ENCODE measurements at regions not wholly inside any gene's neighbourhood (a gene's known extent, or its start where the extent isn't known, plus 50 kb on each side); places are given as distances from the start of the nearest gene placed in this dataset.
"Not testable (repeated sequence)": the region's sequence is repeated elsewhere in the genome, so short reads cannot be mapped to it uniquely, and the experiment has no call there.

DNA sequence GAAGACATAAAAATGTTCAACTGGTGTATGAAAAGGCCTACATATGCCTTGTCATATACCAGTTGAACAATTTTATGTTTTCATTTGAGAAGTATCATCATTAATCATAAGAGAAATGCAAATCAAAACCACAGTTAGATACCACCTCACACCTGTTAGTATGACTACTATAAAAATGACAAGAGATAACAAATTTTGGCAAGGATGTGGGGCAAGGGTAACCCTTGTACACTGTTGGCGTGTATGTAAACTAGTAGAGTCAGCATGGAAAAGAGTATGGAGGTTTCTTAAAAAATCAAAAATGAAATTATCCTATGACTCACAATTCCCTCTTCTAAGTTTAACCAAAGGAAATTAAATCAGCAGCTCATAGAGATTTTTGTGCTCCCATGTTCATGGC, 250.4 kb upstream of the ST8SIA4 start:
- DNase-seq = no peak

DNA sequence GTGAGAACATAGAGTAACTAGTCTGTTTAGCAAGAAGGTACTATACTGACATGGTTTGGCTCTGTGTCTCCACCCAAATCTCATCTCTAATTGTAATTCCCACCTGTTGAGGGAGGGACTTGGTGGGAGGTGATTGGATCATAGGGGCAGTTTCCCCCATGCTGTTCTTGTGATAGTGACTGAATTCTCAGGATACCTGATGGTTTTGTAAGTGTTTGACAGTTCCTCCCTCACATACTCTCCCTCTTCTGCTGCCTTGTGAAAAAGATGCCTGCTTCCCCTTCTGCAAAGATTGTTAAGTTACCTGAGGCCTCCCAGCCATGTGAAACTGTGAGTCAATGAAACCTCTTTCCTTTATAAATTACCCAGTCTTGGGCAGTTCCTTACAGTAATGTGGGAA, 240.4 kb upstream of the ST8SIA4 start:
- no peak for DNase-seq

DNA sequence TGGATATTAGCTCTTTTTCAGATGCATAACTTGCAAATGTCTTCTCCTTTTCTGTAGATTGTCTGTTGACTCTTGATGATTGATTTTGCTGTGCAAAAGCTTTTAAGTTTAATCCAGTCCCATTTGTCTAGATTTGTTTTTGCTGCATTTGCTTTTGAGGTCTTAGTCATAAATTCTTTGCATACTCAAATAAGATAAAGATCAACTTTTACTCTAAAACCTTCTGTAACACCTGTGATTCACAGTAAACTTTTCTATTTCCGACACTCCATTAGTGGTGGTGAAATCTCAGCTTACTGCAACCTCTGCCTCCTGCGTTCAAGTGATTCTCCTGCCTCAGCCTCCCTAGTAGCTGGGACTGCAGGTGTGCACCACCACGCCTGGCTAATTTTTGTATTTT, 239.0 kb upstream of the ST8SIA4 start:
- DNase-seq = no peak

DNA sequence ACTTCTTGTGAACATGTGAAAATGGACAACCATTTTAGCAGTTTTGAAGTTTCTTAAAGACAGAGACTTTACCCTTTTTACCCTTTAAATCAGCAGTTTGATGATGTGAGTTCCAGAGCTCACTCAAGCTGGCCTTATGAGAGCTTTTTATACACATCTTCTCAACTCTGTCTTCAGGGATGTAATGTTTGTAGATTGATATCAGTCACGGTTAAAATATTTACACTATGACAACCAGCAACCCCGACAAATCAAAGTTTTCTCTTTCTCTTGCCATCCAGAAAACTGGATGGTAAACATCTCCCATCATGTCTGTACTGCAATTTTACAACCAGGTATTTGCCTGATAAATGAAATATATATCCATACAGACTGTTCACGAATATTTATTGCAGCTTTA, 233.4 kb upstream of the ST8SIA4 start:
- no peak for DNase-seq

DNA sequence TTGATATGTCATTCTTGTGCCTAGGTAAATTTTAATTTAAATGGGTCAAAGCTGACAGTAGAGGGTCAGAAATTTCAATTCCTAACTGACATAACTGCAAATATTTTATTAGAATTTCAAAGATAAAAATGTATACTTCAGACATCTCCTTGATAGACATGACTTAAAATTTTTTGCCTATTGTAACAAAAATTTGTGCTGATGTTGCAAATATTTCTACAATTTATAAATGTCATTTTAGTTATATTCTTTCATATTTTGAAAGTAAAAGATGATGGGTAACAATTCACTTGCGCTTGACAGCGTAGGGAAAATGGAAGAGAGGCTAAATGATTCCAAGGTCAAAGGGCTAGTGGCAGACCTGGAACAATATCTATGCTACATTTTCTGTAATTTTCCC, 220.3 kb upstream of the ST8SIA4 start:
- no peak for DNase-seq

DNA sequence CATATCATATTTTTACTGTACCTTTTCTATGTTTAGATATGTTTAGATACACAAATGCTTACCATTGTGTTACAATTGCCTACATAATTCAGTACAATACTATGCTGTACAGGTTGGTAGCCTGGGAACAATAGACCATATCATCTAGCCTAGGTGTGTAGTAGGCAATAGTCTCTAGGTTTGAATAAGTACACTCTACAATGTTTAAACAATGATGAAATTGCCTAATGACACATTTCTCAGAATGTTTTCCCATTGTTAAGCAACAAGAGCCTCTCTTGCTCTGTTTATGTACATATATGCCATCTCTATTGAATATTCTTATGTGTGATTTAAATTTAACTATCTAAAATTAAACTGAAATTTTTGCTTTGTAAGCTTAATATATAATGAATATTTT, 209.6 kb upstream of the ST8SIA4 start:
- DNase-seq = no peak

DNA sequence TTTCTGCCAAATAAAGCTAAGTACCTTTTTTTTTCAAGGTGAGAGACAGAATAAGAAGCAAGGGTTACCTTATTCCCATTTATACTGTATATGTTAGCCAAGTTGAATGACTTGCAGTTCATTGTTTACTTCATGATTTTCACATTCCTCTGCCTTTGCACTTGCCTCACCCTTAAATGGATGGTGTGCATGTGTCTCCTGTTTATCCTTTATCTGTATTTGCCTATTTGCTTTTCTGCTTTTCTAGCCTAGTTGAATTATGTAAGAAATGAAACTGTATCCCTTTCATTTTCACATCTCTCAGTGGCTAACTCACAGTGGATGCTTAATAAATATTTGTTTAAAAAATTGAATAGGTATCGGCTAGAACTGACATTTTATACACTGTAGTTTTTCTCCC, 200.8 kb upstream of the ST8SIA4 start:
- no peak for DNase-seq

DNA sequence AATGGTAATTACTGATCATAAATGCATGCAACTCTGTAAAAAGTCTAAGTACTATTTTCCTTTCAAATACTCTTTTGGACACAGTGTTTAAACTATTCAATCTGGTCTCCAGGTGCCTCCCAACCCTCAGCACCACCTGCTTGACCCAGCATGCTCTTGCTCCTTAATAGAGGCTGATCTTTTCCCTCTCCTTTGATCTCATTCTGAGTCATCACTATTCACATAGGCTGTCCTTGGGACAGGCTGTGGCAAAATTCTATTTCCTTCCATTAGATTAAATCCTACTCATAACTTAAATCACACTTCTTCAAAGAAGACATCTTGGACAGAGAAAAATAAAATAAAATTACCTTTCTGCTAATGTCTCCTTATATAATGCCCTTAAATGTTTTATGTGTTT, 199.4 kb upstream of the ST8SIA4 start:
- DNase-seq = no peak

DNA sequence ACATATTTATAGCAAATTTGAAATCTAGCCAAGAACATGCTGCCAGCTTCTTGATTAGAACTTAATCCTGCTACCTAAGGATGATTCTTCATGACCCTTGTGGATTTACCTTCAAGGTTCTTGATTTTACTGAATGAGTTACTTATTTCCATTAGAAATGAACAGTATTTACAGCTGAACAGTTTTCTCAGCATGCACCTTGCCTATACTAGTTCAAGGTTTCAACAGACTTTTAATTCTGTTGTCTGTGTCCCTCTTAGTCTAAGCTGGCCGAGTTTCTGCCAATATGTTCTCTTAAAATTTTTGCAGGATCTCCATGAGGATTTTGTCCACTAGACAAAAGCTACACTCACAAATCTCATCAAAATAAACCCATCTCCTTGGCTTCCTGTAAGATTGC, 188.8 kb upstream of the ST8SIA4 start:
- no peak for DNase-seq

DNA sequence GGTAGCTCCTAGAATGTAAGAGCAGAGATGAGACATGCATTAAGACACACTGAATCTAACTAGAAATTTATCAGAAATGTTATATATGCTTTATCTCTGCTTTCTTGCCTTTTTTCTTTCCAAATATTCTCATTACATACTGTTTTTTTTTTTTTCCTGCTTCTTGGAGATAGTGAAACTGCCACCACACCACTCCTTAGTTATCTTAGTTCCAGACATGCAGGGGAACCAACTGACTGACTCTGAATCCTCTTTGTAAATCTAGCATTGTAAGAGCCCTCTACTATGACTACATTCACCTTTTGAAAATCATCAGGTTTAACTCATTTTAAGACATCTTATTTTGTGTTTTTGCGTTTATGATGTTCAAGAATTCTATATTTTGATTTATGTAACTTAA, 181.3 kb upstream of the ST8SIA4 start:
- DNase-seq = no peak

DNA sequence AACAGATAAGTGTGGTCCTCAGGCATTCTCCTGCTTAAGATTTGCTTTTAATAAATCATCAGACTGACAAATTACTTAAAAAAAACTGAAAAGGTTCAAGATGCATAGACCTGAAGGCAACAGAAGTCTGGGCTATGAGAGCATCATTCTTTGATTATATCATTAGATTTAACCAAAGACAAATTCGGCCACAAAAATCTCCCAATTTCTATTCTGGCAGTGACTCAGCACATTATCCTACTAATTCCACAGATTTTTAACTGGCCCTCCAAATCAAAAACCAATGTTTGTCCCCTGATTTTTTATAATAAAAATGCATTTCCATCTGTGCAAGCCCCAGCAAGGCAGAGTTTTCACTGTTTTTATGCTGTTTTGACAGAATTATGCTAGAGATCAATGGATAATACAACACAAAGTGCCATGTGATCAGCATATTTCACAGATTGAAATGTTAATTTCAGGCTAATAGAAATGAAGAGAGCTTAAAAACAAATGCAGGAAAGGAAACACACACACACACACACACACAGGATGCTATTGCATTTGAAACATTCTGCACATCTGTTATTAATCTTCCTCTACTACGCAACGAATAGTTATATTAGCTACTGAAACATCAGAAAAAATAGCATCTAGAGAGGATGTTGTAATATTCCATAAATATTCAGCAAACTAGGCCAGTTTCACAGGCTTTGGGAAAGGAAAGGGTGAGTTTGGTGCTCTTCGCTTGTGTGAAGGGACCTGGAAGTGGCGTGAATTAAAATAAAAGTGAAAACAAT, 177.6 kb upstream of the ST8SIA4 start:
- no peak for DNase-seq

DNA sequence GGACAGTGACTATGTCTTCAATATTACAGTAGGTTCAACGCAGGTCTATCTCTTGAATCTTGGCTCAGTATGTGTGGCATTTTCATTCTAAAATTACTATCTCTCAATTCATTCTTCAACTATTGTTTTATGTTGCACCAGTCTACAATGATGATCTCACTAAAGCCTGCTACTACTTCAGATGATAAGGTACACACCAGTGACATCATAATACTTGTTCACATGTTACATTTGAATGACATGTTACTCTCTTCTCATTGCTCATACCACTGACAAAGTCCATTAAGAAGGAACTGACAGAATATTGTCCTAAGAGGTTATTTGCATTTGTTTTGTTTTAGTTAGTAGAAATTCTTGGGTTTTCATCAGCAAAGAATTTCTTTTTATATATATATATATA, 165.2 kb upstream of the ST8SIA4 start:
- DNase-seq = no peak

DNA sequence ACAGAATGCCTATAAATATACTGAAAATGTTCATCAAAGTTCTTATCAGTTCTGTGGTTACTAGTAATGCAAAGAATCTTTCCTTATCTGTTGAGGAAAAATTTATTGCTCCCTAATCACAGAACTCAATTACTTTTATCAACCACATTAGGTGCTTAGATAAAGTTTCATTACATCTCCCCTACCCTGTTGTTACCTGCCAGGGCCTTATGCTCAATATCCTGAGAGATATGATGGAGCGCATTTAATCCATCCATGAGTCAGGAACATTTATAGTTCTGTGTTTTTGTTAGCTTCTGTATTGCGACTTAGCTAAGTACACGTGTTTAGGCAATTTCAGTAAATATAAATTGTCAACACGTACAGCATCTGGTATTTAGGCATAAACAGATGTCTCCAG, 164.3 kb upstream of the ST8SIA4 start:
- no peak for DNase-seq

DNA sequence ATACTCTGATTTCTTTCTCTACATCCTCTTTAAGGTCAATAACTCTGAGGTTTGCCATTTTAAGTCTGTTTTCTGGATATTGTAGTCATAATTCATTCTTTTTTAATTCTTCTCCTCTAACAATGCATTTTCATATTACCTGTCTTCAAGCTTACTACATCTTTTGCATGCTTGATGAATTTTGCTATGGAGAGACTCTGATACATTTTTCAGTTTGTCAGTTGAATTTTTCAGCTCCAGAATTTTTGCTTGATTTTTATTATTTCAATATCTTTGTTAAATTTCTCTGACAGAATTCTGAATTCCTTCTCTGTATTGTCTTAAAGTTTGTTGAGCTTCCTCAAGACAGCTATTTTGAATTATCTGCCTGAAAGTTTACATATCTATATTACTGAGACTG, 159.8 kb upstream of the ST8SIA4 start:
- no peak for DNase-seq

DNA sequence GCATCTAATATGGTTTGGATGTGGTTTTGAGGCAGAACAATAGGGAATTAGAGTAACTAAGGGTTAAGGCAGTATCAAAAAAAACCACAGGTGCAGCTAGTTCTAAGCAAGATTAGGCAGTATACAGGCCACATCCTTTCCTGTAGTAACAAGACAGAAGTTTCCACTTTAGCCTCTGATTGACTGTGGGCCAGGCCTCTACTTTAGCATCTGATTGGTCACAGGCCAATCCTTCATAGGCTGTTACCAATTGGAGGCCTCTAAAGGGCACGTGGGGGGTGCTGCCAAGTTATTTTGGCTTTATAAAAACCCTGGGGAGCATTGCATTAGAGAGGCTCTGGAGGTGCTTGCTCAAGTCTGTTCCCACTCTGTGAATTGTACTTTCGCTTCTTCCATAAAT, 144.1 kb upstream of the ST8SIA4 start:
- DNase-seq = no peak

DNA sequence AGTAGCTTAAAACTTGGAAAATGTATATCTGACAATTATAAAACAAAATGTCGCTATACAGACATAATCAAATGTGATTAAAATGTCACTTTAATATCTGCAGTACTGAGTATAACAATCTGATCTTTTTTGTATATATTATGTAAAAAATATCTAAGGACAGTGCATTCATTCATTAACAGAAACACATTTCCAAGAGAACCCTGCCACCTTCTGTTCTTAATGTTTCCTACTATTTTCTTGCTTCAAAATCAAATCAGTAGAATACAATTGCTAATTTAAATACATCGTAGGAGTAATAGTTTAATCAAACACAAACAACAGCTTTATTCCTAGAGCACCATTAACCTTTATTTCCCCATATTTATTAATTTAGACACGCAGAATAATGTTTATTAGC, 142.6 kb upstream of the ST8SIA4 start:
- DNase-seq = no peak

DNA sequence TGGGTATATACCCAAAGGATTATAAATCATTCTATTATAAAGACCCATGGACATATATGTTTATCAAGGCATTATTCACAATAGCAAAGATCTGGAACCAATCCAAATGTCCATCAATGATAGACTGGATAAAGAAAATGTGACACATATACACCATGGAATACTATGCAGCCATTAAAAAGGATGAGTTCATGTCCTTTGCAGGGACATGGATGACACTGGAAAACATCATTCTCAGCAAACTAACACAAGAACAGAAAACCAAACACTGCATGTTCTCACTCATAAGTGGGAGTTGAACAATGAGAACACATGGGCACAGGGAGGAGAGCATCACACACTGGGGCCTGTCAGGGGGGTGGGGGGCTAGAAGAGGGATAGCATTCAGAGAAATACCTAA, 136.9 kb upstream of the ST8SIA4 start:
- DNase-seq = not testable (repeated sequence)

DNA sequence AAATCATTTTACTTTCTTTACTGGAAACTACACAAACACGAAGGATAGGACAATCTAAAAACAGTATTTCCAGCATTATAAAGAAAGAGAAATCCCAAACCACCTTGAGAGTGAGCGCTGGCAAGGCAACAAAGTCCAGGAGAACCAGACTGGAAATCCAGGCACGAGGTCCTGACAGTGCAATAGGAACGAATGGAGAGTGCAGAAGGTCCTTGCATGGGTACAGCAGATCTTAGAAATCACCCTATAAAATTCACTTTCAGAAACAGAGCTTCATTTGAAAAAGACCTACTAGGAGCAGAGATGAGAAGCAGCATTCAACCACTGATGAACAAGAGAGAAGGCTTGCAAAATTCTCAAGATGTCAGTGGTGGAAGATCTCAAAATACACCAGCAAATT, 133.7 kb upstream of the ST8SIA4 start:
- DNase-seq = no peak

DNA sequence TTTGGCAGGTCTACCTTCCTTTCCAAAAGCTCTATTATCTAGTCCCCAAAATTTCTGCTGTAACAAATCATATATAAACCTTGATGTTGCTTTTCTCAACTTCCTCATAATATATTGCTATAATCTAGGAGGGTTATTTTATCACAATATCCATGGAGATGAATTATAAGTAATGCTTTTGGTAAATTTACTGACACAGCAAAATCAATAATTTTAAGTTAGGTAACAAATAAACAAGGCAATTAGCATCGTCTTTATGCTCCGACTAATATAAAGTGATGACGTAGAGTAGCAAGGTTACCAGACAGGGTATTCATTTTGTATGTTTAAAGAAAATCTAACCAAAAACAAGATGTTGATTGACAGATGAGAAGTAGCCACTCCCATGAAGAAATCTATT, 132.3 kb upstream of the ST8SIA4 start:
- no peak for DNase-seq

DNA sequence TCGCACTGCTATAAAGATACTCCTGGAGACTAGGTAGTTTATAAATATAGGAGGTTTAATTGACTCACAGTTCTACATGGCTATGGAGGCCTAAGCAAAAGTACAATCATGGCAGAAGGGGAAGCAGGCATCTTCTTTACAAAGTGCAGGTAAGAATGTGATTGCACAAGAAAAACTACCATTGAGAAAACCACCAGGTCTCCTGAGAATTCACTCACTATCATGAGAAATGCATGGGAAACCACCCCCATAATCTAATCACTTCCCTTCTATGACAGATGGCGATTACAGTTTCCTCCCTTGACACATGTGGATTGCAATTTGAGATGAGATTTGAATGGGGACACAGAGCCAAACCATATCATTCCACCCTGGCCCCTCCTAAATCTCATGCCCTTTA, 121.2 kb upstream of the ST8SIA4 start:
- DNase-seq = no peak

DNA sequence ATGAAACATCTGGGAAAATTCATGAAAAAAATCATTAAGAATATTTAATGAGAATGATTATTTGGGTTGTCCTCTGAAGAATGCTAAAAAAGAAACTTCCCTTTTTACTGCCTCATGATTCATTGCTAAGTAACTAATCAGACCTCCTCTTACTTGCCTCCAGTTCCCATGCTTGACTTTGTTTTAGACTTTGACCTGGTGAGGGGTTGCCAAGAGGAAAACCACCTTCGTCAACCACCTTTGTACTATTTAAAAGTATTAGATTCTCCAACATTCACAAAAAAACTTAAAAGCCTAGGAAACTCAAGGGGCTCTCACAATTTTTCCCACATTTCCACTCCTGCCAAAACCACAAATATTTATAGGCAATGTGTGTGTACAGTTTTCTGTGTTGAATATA, 115.2 kb upstream of the ST8SIA4 start:
- no peak for DNase-seq

DNA sequence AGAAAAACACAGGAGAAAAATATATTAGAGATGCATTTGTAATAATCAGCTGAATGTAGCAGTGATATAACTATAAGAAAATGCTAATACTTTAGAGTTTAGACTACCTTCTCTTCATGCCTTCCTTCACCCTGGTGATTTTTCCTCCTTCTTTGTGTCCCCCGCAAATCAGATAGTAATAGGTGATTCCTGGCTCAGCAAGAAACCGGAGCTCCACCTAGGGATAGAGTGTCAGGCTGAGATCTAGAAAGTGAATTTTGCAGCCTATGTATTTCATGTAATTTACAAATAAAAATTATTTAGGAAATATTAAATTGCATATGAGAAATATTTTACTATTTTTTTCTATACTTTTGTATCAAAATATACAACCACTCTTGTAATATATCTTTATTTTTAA, 109.8 kb upstream of the ST8SIA4 start:
- no peak for DNase-seq

DNA sequence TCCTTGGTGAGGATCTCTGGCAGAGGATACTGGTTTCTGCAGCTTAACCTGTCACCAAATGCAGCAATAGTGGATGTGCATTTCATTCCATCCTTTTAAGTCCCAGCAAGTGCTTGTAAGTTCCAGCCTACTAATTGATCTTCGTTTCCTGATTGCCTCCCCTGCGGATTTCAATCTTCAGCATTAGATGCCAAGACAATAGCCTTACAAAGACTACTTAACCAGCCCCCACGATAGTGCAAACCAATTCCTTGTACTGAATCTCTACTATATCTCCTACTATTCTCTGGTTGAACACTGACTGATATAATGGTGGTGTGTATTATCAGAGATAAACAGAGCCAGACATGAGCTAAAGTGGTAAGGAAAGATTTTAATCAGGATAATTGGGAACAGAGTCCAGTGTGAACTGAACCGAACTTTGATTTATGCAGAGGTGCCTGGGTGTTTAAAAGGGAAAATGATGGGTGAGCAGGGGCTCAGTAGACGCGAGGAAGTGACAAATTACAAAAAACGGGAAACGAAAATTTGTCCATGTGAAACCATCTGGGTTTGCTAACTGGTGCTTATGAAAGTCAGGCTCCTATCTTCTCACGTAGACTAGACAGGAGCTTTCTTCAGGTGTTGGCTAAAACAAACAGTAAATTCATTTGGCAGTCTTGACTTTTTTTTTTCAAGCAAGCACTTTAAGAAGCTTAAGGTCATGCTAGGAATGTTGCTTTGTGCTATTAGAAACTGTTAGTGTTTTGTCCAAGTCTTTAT, 106.9 kb upstream of the ST8SIA4 start:
- no peak for DNase-seq

DNA sequence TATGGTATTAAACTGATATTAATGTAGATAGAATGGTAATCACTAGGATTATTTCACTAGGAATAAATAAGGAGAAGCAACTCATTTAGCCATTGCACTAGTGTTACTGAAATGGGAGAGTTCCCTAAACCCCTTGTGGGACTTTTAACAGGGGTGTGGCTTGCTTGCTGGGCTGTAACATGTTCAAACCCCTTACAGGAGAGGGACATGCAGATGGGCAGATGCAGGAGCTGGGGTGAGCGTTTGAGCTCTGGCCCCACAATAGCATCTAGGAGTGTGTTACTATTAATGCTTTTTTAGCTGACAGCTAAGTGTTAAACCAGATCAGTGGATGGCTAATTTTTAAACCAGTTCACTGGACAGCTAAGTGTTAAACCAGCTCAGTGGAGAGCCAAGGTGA, 89.3 kb upstream of the ST8SIA4 start:
- no peak for DNase-seq

DNA sequence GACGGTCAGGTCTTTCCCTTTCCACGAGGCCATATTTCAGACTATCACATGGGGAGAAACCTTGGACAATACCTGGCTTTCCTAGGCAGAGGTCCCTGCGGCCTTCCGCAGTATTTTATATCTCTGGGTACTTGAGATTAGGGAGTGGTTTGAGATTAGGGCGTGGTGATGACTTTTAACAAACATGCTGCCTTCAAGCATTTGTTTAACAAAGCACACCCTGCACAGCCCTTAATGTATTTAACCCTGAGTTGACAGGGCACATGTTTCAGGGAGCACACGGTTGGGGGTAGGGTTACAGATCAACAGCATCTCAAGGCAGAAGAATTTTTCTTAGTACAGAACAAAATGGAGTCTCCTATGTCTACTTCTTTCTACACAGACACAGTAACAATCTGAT, 80.5 kb upstream of the ST8SIA4 start:
- DNase-seq = not testable (repeated sequence)

Measured in stimulated activated CD4-positive, alpha-beta T cell treated with anti-CD3 and anti-CD28 coated beads, Interleukin-4, amount 100 ng/mL, for 24 hours (primary cell).